ENCODE measurements at regions not wholly inside any gene's neighbourhood (a gene's known extent, or its start where the extent isn't known, plus 50 kb on each side); places are given as distances from the start of the nearest gene placed in this dataset.

- TF ChIP-seq, protein P1, sequence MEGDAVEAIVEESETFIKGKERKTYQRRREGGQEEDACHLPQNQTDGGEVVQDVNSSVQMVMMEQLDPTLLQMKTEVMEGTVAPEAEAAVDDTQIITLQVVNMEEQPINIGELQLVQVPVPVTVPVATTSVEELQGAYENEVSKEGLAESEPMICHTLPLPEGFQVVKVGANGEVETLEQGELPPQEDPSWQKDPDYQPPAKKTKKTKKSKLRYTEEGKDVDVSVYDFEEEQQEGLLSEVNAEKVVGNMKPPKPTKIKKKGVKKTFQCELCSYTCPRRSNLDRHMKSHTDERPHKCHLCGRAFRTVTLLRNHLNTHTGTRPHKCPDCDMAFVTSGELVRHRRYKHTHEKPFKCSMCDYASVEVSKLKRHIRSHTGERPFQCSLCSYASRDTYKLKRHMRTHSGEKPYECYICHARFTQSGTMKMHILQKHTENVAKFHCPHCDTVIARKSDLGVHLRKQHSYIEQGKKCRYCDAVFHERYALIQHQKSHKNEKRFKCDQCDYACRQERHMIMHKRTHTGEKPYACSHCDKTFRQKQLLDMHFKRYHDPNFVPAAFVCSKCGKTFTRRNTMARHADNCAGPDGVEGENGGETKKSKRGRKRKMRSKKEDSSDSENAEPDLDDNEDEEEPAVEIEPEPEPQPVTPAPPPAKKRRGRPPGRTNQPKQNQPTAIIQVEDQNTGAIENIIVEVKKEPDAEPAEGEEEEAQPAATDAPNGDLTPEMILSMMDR (IDR thresholded peaks at IDR 0.05) = no peak
- no peak for TF ChIP-seq ZFX (IDR thresholded peaks at IDR 0.05; ENCODE audit: borderline replicate concordance)
These were observed 358.4 kb upstream of the SEMA6D start for GRCh38 chr15:47358876-47359275.
